ENCODE measurements at regions not wholly inside any gene's neighbourhood (a gene's known extent, or its start where the extent isn't known, plus 50 kb on each side); places are given as distances from the start of the nearest gene placed in this dataset.

- TF ChIP-seq POLR2A (IDR thresholded peaks at IDR 0.05; ENCODE audit: low read depth, low read length) (no peak), CTCF (IDR thresholded peaks at IDR 0.05; ENCODE audit: extremely low read depth in 1 of 2, insufficient read depth in 1 of 2, low read depth in 1 of 2, low read length in 2 of 2) (no peak), POLR2AphosphoS5 (IDR thresholded peaks at IDR 0.05; ENCODE audit: insufficient read depth, low read depth, low read length) (no peak), JUN (IDR thresholded peaks at IDR 0.05; ENCODE audit: borderline replicate concordance, insufficient read depth, insufficient read length, low read depth) (no peak), MAX (IDR thresholded peaks at IDR 0.05; ENCODE audit: insufficient read depth, insufficient read length) (no peak), EZH2 (IDR thresholded peaks at IDR 0.05; ENCODE audit: borderline replicate concordance, low read depth, low read length, severe bottlenecking) (no peak), GATA2 (IDR thresholded peaks at IDR 0.05; ENCODE audit: insufficient read depth, insufficient read length, low read depth, low read length) (no peak), FOS (IDR thresholded peaks at IDR 0.05; ENCODE audit: borderline replicate concordance, insufficient read depth, low read length) (no peak), MYC (IDR thresholded peaks at IDR 0.05; ENCODE audit: low read depth, low read length) (no peak)
Measured at GRCh38 chr12:46573347-46573658, 200.7 kb upstream of the SLC38A2 start.

Data from endothelial cell of umbilical vein (primary cell).